NB4 (cell line): ENCODE measurements at regions not wholly inside any gene's neighbourhood (a gene's known extent, or its start where the extent isn't known, plus 50 kb on each side); places are given as distances from the start of the nearest gene placed in this dataset.

Experiments
- CTCF ChIP-seq: IDR thresholded peaks from one replicate; pipeline ENCODE4 v1.5.1; 2012; ENCODE audit warnings: low read depth, low read length
- MAX ChIP-seq: IDR thresholded peaks from 2 replicates; pipeline ENCODE4 v1.6.1; 2011; ENCODE audit warnings: low read depth, low read length
- MYC ChIP-seq: IDR thresholded peaks from 2 replicates; pipeline ENCODE4 v1.6.1; 2011; ENCODE audit warnings: low read depth, low read length
- POLR2A ChIP-seq: IDR thresholded peaks from 2 replicates; pipeline ENCODE4 v1.6.1; 2011; ENCODE audit warnings: mild to moderate bottlenecking; ENCODE audit not compliant: insufficient read length; ENCODE audit errors: extremely low read depth

- TF ChIP-seq MAX: no peak
- TF ChIP-seq CTCF: no peak
- no peak for TF ChIP-seq POLR2A
- no peak for TF ChIP-seq MYC
Observed at GRCh38 chr17:71334048-71334751, 786.6 kb upstream of the SOX9 start.
